ENCODE measurements at regions not wholly inside any gene's neighbourhood (a gene's known extent, or its start where the extent isn't known, plus 50 kb on each side); places are given as distances from the start of the nearest gene placed in this dataset.

DNA sequence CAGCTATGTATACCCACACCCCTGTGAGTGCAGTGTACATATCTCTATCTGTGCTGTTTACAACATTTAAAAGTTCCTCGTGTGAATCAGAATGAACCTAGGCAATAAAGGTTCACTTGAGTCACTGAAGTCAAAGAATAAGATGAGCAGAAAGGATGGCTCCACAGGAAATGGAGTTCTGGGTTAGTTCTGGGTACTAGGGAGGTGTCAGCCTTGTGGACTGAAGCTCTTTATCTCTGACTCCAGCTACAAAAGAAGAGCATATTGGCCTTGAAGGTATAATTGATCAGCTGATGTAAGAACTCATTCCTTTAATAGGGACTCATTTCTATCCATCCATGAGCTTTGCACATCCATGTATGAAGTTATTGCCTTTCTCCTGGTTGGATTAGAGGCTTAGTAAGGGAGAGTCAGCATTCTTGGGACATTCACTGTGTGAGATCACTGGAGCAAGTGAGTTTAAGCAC lies 73.9 kb upstream of the BACH2 start:
- TF ChIP-seq, protein P1, sequence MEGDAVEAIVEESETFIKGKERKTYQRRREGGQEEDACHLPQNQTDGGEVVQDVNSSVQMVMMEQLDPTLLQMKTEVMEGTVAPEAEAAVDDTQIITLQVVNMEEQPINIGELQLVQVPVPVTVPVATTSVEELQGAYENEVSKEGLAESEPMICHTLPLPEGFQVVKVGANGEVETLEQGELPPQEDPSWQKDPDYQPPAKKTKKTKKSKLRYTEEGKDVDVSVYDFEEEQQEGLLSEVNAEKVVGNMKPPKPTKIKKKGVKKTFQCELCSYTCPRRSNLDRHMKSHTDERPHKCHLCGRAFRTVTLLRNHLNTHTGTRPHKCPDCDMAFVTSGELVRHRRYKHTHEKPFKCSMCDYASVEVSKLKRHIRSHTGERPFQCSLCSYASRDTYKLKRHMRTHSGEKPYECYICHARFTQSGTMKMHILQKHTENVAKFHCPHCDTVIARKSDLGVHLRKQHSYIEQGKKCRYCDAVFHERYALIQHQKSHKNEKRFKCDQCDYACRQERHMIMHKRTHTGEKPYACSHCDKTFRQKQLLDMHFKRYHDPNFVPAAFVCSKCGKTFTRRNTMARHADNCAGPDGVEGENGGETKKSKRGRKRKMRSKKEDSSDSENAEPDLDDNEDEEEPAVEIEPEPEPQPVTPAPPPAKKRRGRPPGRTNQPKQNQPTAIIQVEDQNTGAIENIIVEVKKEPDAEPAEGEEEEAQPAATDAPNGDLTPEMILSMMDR (IDR thresholded peaks at IDR 0.05): no peak
- TF ChIP-seq ZFX (IDR thresholded peaks at IDR 0.05; ENCODE audit: borderline replicate concordance): no peak

Measured in 22Rv1 (cell line).